GM12892 (cell line): ENCODE measurements at regions not wholly inside any gene's neighbourhood (a gene's known extent, or its start where the extent isn't known, plus 50 kb on each side); places are given as distances from the start of the nearest gene placed in this dataset.

Experiments
- POLR2AphosphoS5 ChIP-seq: IDR thresholded peaks from 2 replicates; pipeline ENCODE4 v1.6.1; 2011; ENCODE audit warnings: low read depth, low read length, control low read depth
- TAF1 ChIP-seq: IDR thresholded peaks from 2 replicates; pipeline ENCODE4 v1.6.1; 2011; ENCODE audit warnings: low read depth, mild to moderate bottlenecking, control low read depth, low read length, borderline replicate concordance

GRCh38 chr11:130603335-130603906 lies 155.0 kb downstream of the ADAMTS15 start:
- TF ChIP-seq POLR2AphosphoS5, result no peak
- no peak for TF ChIP-seq TAF1
